ENCODE measurements at regions not wholly inside any gene's neighbourhood (a gene's known extent, or its start where the extent isn't known, plus 50 kb on each side); places are given as distances from the start of the nearest gene placed in this dataset.
"Not testable (repeated sequence)": the region's sequence is repeated elsewhere in the genome, so short reads cannot be mapped to it uniquely, and the experiment has no call there.

GRCh38 chr6:80439721-80440470 is 333.4 kb downstream of the BCKDHB start:
- no peak for DNase-seq

GRCh38 chr6:80438772-80439171 is 332.3 kb downstream of the BCKDHB start:
- peak; percentile 52 for DNase-seq

- DNase-seq, result no peak
Measured at GRCh38 chr6:80437801-80438200, 331.3 kb downstream of the BCKDHB start.

DNA sequence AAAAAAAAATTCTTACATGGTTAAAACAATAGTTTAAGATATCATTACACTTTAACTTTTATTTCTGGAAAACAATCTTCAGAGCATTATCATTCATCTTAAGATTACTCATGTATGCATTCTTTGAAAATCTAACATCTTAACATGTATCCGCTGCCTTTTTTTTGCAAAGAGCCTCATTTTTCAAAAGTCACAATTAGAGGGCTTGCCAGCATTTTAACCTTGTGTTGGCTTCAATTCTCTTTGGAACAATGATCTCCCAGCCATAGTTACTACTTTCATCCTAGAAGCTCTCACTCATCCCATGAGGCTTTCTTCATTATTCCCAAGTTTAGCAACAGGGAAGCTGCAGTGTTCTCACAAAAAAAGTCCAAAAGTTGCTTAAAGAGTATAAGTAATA is 330.8 kb downstream of the BCKDHB start:
- DNase-seq, result no peak

DNA sequence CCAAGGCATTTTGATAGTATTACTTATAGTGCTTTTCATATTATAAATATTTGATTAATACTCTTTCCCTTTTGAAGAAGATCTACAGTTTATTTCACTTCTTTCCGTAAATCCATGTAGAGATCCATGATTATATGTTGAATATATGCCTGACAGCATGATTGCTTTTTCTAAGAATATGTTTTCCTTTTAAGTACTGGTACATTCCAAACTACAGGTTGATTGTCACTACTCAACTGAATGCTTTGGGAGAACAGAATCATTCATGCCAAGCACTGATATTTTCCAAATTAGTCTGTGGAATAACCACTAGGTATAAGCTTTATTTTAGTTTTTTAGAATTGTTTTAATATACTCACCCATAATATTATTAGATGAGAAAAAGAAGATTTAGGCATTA is 330.2 kb downstream of the BCKDHB start:
- DNase-seq, result no peak

DNA sequence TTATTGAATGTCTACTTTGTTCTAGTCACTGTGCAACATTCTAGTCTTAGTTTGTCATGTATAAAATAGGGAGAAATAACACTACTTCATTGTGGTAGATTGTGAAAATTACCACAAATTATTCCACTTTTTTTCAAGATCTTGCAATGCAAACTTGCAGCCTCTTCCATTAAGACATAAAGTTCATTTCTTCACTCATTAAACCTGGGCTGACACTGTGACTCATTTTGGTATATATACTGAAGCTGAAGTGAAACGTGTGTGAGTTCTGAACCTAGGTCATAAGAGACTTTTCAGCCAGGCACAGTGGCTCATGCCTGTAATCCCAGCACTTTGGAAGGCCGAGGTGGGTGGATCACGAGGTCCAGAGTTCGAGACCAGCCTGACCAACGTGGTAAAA is 329.0 kb downstream of the BCKDHB start:
- DNase-seq, result no peak

GRCh38 chr6:80434691-80435350 is 328.4 kb downstream of the BCKDHB start:
- DNase-seq, result no peak

DNA sequence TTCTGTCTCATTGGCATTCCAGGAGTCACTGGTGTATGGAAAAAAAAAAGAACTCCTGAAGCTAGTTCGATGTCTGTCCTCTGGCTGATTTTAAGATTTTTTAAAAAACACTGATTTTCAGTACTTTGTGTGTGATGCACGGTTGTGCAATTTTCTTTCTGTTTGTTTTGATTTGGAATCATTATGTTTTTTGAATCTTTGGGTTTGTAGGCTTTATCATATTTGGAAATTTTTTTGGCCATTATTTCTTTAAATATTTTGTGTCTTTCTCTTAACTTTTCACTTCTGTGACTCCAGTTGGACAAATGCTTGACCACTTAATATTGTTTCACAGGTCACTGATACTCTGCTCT is 327.2 kb downstream of the BCKDHB start:
- no peak for DNase-seq

DNA sequence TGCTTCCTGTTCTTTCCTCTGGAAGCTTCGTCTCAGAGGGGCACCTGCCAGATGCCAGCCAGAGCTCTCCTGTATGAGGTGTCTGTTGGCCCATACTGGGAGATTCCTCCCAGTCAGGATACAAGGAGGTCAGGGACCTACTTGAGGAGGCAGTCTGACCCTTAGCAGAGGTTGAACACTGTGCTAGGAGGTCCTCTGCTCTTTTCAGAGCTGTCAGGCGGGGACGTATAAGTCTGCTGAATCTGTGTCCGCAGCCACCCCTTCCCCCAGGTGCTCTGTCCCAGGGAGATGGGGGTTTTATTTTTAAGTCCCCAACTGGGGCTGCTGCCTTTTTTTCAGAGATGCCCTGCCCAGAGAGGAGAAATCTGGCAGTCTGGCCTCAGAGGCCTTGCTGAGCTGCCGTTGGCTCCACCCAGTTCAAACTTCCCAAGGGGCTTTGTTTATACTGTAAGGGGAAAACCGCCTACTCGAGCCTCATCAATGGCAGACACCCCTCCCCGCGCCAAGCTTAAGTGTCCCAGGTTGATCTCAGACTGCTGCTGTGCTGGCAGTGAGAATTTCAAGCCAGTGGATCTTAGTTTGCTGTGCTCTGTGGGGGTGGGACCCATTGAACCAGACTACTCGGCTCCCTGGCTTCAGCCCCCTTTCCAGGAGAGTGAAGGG is 326.7 kb downstream of the BCKDHB start:
- peak; percentile 69 for DNase-seq

DNA sequence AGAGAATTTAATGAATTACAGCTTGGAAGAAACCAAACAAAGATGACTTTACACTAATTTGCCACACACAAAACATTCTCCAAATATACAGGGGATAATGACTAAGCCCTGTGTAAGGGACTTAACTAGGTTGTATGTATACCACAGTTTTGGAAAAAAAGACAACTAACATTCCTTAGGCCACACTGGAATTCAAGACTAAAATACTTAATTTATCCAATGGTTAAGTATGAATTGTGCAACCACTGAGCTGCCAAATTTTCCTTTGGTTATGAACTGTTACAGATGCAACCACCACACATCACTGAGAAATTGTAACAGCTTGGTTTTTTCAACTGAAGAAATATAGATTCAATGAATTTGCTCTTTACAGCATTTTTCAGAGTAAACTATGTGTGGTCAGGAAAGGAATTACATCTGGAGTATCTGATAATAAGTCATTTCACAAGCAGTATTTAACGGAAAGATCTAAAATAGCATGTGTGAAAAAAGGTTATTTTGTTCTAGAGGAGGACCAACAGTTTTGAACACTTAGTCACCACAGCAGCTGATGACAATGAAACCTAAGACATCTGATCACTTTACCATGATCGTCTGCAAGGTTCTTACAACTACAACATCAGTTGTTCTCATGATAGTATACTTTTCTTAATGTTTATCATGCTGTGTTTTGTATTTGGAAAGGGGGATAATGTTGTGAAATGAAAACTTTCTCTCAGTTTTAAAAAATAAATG is 318.8 kb downstream of the BCKDHB start:
- DNase-seq, result no peak

DNA sequence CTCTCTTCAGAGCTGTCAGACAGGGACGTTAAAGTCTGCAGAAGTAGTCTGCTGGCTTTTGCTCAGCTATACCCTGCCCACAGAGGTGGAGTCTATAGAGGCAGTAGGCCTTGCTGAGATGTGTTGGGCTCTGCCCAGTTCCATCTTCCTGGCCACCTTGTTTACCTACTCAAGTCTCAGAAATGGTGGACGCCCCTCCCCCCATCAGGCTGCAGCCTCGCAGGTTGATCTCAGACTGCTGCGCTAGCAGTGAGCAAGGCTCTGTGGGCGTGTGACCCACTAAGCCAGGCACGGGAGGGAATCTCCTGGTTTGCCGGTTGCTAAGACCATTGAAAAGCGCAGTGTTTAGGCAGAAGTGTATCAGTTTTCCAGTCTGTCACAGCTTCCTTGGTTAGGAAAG is 305.0 kb downstream of the BCKDHB start:
- no peak for DNase-seq

DNA sequence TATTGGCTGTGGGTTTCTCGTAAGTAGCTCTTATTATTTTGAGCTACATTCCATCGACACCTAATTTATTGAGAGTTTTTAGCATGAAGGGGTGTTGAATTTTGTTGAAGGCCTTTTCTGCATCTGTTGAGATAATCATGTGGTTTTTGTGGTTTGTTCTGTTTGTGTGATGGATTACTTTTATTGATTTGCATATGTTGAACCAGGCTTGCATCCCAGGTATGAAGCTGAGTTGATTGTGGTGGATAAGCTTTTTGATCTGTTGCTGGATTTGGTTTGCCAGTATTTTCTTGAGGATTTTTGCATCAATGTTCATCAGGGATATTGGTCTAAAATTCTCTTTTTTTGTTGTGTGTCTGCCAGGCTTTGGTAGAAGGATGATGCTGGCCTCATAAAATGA is 301.5 kb downstream of the BCKDHB start:
- DNase-seq, result not testable (repeated sequence)

DNA sequence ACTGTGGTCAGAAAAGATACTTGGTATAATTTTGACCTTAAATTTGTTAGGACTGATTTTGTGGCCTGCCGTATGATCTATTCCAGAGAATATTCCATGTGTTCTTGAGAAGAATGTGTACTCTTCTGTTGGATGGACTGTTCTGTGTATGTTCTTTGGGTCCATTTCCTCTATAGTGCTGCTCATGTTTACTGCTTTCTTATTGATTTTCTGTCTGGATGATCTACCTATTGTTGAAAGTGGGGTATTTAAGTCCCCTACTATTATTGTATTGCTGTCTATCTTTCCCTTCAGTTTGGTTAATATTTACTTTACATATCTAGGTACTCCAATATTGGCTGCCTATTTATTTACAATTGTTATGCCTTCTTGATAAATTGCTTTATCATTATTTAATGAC is 298.4 kb downstream of the BCKDHB start:
- no peak for DNase-seq

DNA sequence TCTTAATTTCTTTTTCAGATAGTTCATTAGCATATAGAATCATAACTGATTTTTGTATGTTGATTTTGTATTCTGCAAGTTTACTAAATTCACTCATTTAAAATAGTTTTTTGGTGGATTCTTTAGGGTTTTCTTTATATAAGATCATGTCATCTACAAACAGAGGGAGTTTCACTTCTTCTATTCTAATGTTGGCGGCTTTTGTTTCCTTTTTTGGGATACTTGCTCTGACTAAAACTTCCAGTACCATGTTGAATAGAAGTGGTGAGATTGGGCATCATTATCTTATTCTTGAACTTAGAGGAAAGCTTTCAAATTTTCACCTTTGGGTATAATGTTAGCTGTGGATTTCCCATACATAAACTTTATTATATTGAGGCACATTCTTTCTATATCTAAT is 296.9 kb downstream of the BCKDHB start:
- DNase-seq, result no peak

GRCh38 chr6:80402266-80402665 is 295.8 kb downstream of the BCKDHB start:
- no peak for DNase-seq

Measured in islet precursor cell (in vitro differentiated cells).